H9 (cell line): ENCODE measurements at regions not wholly inside any gene's neighbourhood (a gene's known extent, or its start where the extent isn't known, plus 50 kb on each side); places are given as distances from the start of the nearest gene placed in this dataset.

Experiments
- DNase-seq: peaks from one replicate; pipeline ENCODE4 v3.0.0-alpha.2; 2017
- H2AFZ ChIP-seq: one replicate; pipeline ENCODE4 v1.6.1; 2013; ENCODE audit warnings: mild to moderate bottlenecking, low read length, control low read depth, moderate library complexity
- H2AK5ac ChIP-seq: 2 replicates; pipeline ENCODE4 v1.6.1; 2013; ENCODE audit warnings: low read length, control low read depth, mixed read lengths; ENCODE audit not compliant: insufficient read length
- H2BK120ac ChIP-seq: one replicate; pipeline ENCODE4 v1.6.1; 2013; ENCODE audit warnings: low read depth, mild to moderate bottlenecking, low read length, control low read depth, inconsistent platforms; ENCODE audit not compliant: poor library complexity, severe bottlenecking
- H2BK12ac ChIP-seq: 2 replicates; pipeline ENCODE4 v1.6.1; 2013; ENCODE audit warnings: low read length, control low read depth, mixed read lengths, low read depth; ENCODE audit not compliant: insufficient read length
- H2BK15ac ChIP-seq: 2 replicates; pipeline ENCODE4 v1.6.1; 2013; ENCODE audit warnings: low read depth, low read length, control low read depth
- H2BK20ac ChIP-seq: one replicate; pipeline ENCODE4 v1.6.1; 2013; ENCODE audit warnings: low read depth, mild to moderate bottlenecking, low read length, control low read depth, inconsistent platforms; ENCODE audit not compliant: poor library complexity, severe bottlenecking
- H2BK5ac ChIP-seq: 2 replicates; pipeline ENCODE4 v1.6.1; 2013; ENCODE audit warnings: low read length, control low read depth, mixed read lengths; ENCODE audit not compliant: insufficient read length
- H3K14ac ChIP-seq: 2 replicates; pipeline ENCODE4 v1.6.1; 2013; ENCODE audit warnings: low read length, control low read depth; ENCODE audit not compliant: insufficient read depth
- H3K18ac ChIP-seq: 2 replicates; pipeline ENCODE4 v1.6.1; 2013; ENCODE audit warnings: low read depth, mild to moderate bottlenecking, mixed read lengths, low read length, control low read depth; ENCODE audit not compliant: insufficient read length
- H3K23ac ChIP-seq: 2 replicates; pipeline ENCODE4 v1.6.1; 2013; ENCODE audit warnings: low read length, control low read depth, mixed read lengths, low read depth; ENCODE audit not compliant: insufficient read length
- H3K23me2 ChIP-seq: 2 replicates; pipeline ENCODE4 v1.6.1; 2013; ENCODE audit warnings: low read depth, mild to moderate bottlenecking, mixed read lengths, low read length, control low read depth; ENCODE audit not compliant: insufficient read length, poor library complexity, severe bottlenecking
- H3K27ac ChIP-seq: 2 replicates; pipeline ENCODE4 v1.5.1; 2013; ENCODE audit warnings: low read length, control low read depth, mixed read lengths, low read depth; ENCODE audit not compliant: insufficient read length
- H3K27me3 ChIP-seq: 2 replicates; pipeline ENCODE4 v1.6.1; 2013; ENCODE audit warnings: low read length, control low read depth, inconsistent platforms; ENCODE audit not compliant: insufficient read depth
- H3K4ac ChIP-seq: 2 replicates; pipeline ENCODE4 v1.6.1; 2013; ENCODE audit warnings: low read depth, mild to moderate bottlenecking, control low read depth, inconsistent platforms, low read length, moderate library complexity
- H3K4me1 ChIP-seq: 2 replicates; pipeline ENCODE4 v1.6.1; 2013; ENCODE audit warnings: low read length, control low read depth, inconsistent platforms; ENCODE audit not compliant: insufficient read depth
- H3K4me2 ChIP-seq: 2 replicates; pipeline ENCODE4 v1.6.1; 2013; ENCODE audit warnings: low read length, control low read depth, mixed read lengths; ENCODE audit not compliant: insufficient read length, insufficient read depth
- H3K56ac ChIP-seq: 2 replicates; pipeline ENCODE4 v1.6.1; 2013; ENCODE audit warnings: low read depth, mild to moderate bottlenecking, mixed read lengths, low read length, control low read depth; ENCODE audit not compliant: insufficient read length
- H3K79me1 ChIP-seq: 2 replicates; pipeline ENCODE4 v1.6.1; 2013; ENCODE audit warnings: low read depth, mild to moderate bottlenecking, moderate library complexity, low read length, control low read depth, inconsistent platforms; ENCODE audit not compliant: insufficient read depth, poor library complexity, severe bottlenecking
- H3K79me2 ChIP-seq: 2 replicates; pipeline ENCODE4 v1.6.1; 2013; ENCODE audit warnings: low read length, control low read depth, inconsistent platforms; ENCODE audit not compliant: insufficient read depth
- H3K9ac ChIP-seq: 2 replicates; pipeline ENCODE4 v1.6.1; 2013; ENCODE audit warnings: low read length, control low read depth, mixed read lengths; ENCODE audit not compliant: insufficient read length; ENCODE audit errors: extremely low read depth
- H3K9me3 ChIP-seq: one replicate; pipeline ENCODE4 v1.6.1; 2013; ENCODE audit warnings: low read depth, low read length, inconsistent platforms; ENCODE audit not compliant: control insufficient read depth
- H3T11ph ChIP-seq: one replicate; pipeline ENCODE4 v1.6.1; 2013; ENCODE audit warnings: mild to moderate bottlenecking, low read length, control low read depth, inconsistent platforms
- H4K20me1 ChIP-seq: one replicate; pipeline ENCODE4 v1.6.1; 2013; ENCODE audit not compliant: control insufficient read depth, insufficient read length, insufficient read depth
- H4K5ac ChIP-seq: 2 replicates; pipeline ENCODE4 v1.6.1; 2013; ENCODE audit warnings: low read depth, mild to moderate bottlenecking, mixed read lengths, low read length, control low read depth; ENCODE audit not compliant: insufficient read length
- H4K8ac ChIP-seq: replicated peaks from 2 replicates; pipeline ENCODE4 v1.6.1; 2013; ENCODE audit warnings: low read length, control low read depth, mixed read lengths, low read depth; ENCODE audit not compliant: insufficient read length
- H4K91ac ChIP-seq: 2 replicates; pipeline ENCODE4 v1.6.1; 2013; ENCODE audit warnings: low read depth, mild to moderate bottlenecking, moderate library complexity, mixed read lengths, low read length, control low read depth; ENCODE audit not compliant: insufficient read length
- H3K27ac Mint-ChIP-seq, 3 experiments: 2 replicates in 2 of 3; 3 replicates in 1 of 3; pipeline ENCODE4 v1.8.0; 2020 to 2021; ENCODE audit warnings: mixed read lengths in 3 of 3, mild to moderate bottlenecking in 1 of 3, moderate library complexity in 1 of 3
- H3K27me3 Mint-ChIP-seq: 2 replicates; pipeline ENCODE4 v1.8.0; 2021; ENCODE audit warnings: low read depth, mild to moderate bottlenecking, moderate library complexity, mixed read lengths
- H3K36me3 Mint-ChIP-seq, 3 experiments: 2 replicates in 2 of 3; 3 replicates in 1 of 3; pipeline ENCODE4 v1.8.0; 2020 to 2021; ENCODE audit warnings: low read depth in 3 of 3, mixed read lengths in 3 of 3; ENCODE audit not compliant: insufficient read depth in 1 of 3
- H3K4me1 Mint-ChIP-seq, 2 experiments: 2 replicates each; pipeline ENCODE4 v1.8.0; 2020; ENCODE audit warnings: mixed read lengths in 2 of 2
- H3K4me3 Mint-ChIP-seq, 2 experiments: 2 replicates in 1 of 2; 3 replicates in 1 of 2; pipeline ENCODE4 v1.8.0; 2020 to 2021; ENCODE audit warnings: mild to moderate bottlenecking in 2 of 2, mixed read lengths in 2 of 2, moderate library complexity in 1 of 2
- H3K9me3 Mint-ChIP-seq, 2 experiments: 2 replicates in 1 of 2; 3 replicates in 1 of 2; pipeline ENCODE4 v1.8.0; 2020; ENCODE audit warnings: mild to moderate bottlenecking in 2 of 2, mixed read lengths in 2 of 2, moderate library complexity in 1 of 2
- WGBS: extraction: QIAGEN DNeasy Blood & Tissue Kit; methylation state at CpG from one replicate; pipeline ENCODE4 v1.1.7; 2013; ENCODE audit warnings: missing lambda C conversion rate, low lambda C conversion rate, mixed read lengths; ENCODE audit not compliant: insufficient read length; ENCODE audit errors: extremely low coverage; 5-methylcytosine and 5-hydroxymethylcytosine counted together
- TF ChIP-seq, protein P1 (sequence below): fragments of 200-600 bp; sonication (generic); conservative IDR thresholded peaks from 3 replicates; pipeline ENCODE4 v1.8.0; 2021; ENCODE audit warnings: antibody characterized with exemption, mild to moderate bottlenecking

GRCh38 chr6:169317441-169318202, 64.0 kb upstream of the THBS2 start:
- Histone ChIP-seq H2BK12ac (no peak overlapping the region), H3K27ac (no peak overlapping the region), H2AFZ (no peak overlapping the region), H3K9me3 (no peaks in the 10 kb centered on the region), H4K20me1 (no peaks in the 10 kb centered on the region), H2BK15ac (no peak overlapping the region), H4K5ac (no peak overlapping the region), H3T11ph (no peak overlapping the region), H2BK120ac (no peak overlapping the region), H3K79me1 (no peaks in the 10 kb centered on the region), H2BK20ac (no peak overlapping the region), H2BK5ac (no peak overlapping the region), H4K8ac (no peak overlapping the region), H3K18ac (no peak overlapping the region), H3K79me2 (no peaks in the 10 kb centered on the region), H4K91ac (no peak overlapping the region), H3K4ac (no peak overlapping the region), H3K56ac (no peak overlapping the region), H3K27me3 (no peaks in the 10 kb centered on the region), H3K23me2 (no peaks in the 10 kb centered on the region), H3K23ac (no peak overlapping the region), H3K9ac (no peak overlapping the region), H3K4me2 (no peak overlapping the region), H2AK5ac (no peak overlapping the region), H3K4me1 (no peaks in the 10 kb centered on the region), H3K14ac (no peak overlapping the region)
- TF ChIP-seq, protein P1, sequence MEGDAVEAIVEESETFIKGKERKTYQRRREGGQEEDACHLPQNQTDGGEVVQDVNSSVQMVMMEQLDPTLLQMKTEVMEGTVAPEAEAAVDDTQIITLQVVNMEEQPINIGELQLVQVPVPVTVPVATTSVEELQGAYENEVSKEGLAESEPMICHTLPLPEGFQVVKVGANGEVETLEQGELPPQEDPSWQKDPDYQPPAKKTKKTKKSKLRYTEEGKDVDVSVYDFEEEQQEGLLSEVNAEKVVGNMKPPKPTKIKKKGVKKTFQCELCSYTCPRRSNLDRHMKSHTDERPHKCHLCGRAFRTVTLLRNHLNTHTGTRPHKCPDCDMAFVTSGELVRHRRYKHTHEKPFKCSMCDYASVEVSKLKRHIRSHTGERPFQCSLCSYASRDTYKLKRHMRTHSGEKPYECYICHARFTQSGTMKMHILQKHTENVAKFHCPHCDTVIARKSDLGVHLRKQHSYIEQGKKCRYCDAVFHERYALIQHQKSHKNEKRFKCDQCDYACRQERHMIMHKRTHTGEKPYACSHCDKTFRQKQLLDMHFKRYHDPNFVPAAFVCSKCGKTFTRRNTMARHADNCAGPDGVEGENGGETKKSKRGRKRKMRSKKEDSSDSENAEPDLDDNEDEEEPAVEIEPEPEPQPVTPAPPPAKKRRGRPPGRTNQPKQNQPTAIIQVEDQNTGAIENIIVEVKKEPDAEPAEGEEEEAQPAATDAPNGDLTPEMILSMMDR: no peak
- Mint-ChIP-seq H3K9me3 (no peaks in the 10 kb centered on the region), H3K4me3 (no peak overlapping the region), H3K27me3 (no peaks in the 10 kb centered on the region; the same call in 1 of the 2 replicates), H3K36me3 (no peaks in the 10 kb centered on the region), H3K27ac (peak overlapping the region in 1 of 3 experiments; percentile 73; a peak in 1 of 7 replicates), H3K4me1 (peaks cover 6 to 7% of the 10 kb centered on the region in 2 experiments)
- DNase-seq: no peak
- no CpG with 5 or more reads among the region's 26 CpGs for WGBS
